HEK293 (cell line): ENCODE measurements at regions not wholly inside any gene's neighbourhood (a gene's known extent, or its start where the extent isn't known, plus 50 kb on each side); places are given as distances from the start of the nearest gene placed in this dataset.

Source experiments
- CTCF ChIA-PET: fragments of 350-600 bp; formaldehyde crosslinking; extraction: SDS; loops from one replicate; lab custom pipeline; 2021; ENCODE audit warnings: antibody characterized with exemption; lab: Yijun Ruan, JAX
- POLR2A ChIA-PET: fragments of 300-600 bp; formaldehyde crosslinking; extraction: SDS; loops from one replicate; lab custom pipeline; 2020; ENCODE audit warnings: antibody characterized with exemption, inconsistent platforms; lab: Yijun Ruan, JAX
- H3K27ac ChIP-seq: fragments of 200-500 bp; sonication (Bioruptor generic); 2 replicates; pipeline ENCODE4 v1.5.1; 2014; ENCODE audit warnings: low read depth, low read length, control low read depth, inconsistent platforms; ENCODE audit errors: extremely low read depth
- H3K36me3 ChIP-seq, 2 experiments: fragments of 200-500 bp in 1 of 2; sonication (Bioruptor generic) in 1 of 2; 1 replicate in 1 of 2; 2 replicates in 1 of 2; pipeline ENCODE4 v1.5.1; 2014 to 2017; ENCODE audit warnings: inconsistent platforms in 2 of 2, low read length in 2 of 2; ENCODE audit not compliant: control insufficient read depth in 2 of 2, insufficient read depth in 1 of 2
- H3K4me1 ChIP-seq: fragments of 200-500 bp; sonication (Bioruptor generic); 2 replicates; pipeline ENCODE4 v1.5.1; 2014; ENCODE audit warnings: mild to moderate bottlenecking, low read length, inconsistent platforms; ENCODE audit not compliant: control insufficient read depth, insufficient read depth
- H3K4me3 ChIP-seq: 2 replicates; pipeline ENCODE4 v1.5.1; 2011; ENCODE audit warnings: low read depth, mild to moderate bottlenecking, control low read depth, low read length, moderate library complexity
- H3K9me3 ChIP-seq: fragments of 200-500 bp; sonication (Bioruptor generic); 2 replicates; pipeline ENCODE4 v1.5.1; 2014; ENCODE audit warnings: low read depth, low read length, inconsistent platforms; ENCODE audit not compliant: control insufficient read depth, insufficient read depth
- HOXA7 ChIP-seq: sonication (generic); formaldehyde crosslinking; IDR thresholded peaks from 2 replicates; pipeline ENCODE4 v1.8.1; 2022; ENCODE audit warnings: missing genetic modification reagents, borderline replicate concordance
- HOXD13 ChIP-seq: sonication (generic); formaldehyde crosslinking; IDR thresholded peaks from 2 replicates; pipeline ENCODE4 v1.8.0; 2022; ENCODE audit warnings: missing genetic modification reagents, borderline replicate concordance
- KLF8 ChIP-seq: fragments of 450-650 bp; formaldehyde crosslinking; IDR thresholded peaks from 2 replicates; pipeline ENCODE4 v1.5.1; 2016; ENCODE audit warnings: missing biosample characterization, missing genetic modification characterization
- PRDM2 ChIP-seq: fragments of 450-650 bp; formaldehyde crosslinking; IDR thresholded peaks from 2 replicates; pipeline ENCODE4 v1.5.1; 2016; ENCODE audit warnings: missing biosample characterization, missing genetic modification characterization, borderline replicate concordance
- SCRT1 ChIP-seq: fragments of 450-650 bp; formaldehyde crosslinking; IDR thresholded peaks from 2 replicates; pipeline ENCODE4 v1.5.1; 2016; ENCODE audit warnings: missing biosample characterization, missing genetic modification characterization, borderline replicate concordance
- ZNF146 ChIP-seq: fragments of 450-650 bp; formaldehyde crosslinking; IDR thresholded peaks from 2 replicates; pipeline ENCODE4 v1.5.1; 2016; ENCODE audit warnings: missing biosample characterization, missing genetic modification characterization
- ZNF148 ChIP-seq: fragments of 450-650 bp; formaldehyde crosslinking; IDR thresholded peaks from 2 replicates; pipeline ENCODE4 v1.5.0; 2017; ENCODE audit warnings: missing biosample characterization, missing genetic modification characterization, borderline replicate concordance
- ZNF223 ChIP-seq: fragments of 450-650 bp; formaldehyde crosslinking; IDR thresholded peaks from 2 replicates; pipeline ENCODE4 v1.5.1; 2016; ENCODE audit warnings: missing biosample characterization, missing genetic modification characterization
- ZNF24 ChIP-seq: fragments of 450-650 bp; formaldehyde crosslinking; IDR thresholded peaks from 2 replicates; pipeline ENCODE4 v1.5.1; 2016; ENCODE audit warnings: missing biosample characterization, missing genetic modification characterization
- ZNF26 ChIP-seq: fragments of 450-650 bp; formaldehyde crosslinking; IDR thresholded peaks from 2 replicates; pipeline ENCODE4 v1.5.1; 2016; ENCODE audit warnings: missing biosample characterization, missing genetic modification characterization
- ZNF274 ChIP-seq, 2 experiments: fragments of 200-500 bp in 1 of 2; fragments of 450-650 bp in 1 of 2; sonication (Bioruptor generic) in 1 of 2; formaldehyde crosslinking in 1 of 2; IDR thresholded peaks; 2 replicates each; pipeline versions ENCODE4 v1.5.1 to v1.6.1; 2014 to 2016; ENCODE audit warnings: borderline replicate concordance in 1 of 2, inconsistent platforms in 1 of 2, low read length in 1 of 2, missing biosample characterization in 1 of 2, missing genetic modification characterization in 1 of 2
- ZNF449 ChIP-seq: fragments of 450-650 bp; formaldehyde crosslinking; IDR thresholded peaks from 2 replicates; pipeline ENCODE4 v1.5.1; 2017; ENCODE audit warnings: missing biosample characterization, mild to moderate bottlenecking, missing genetic modification characterization, moderate library complexity
- ZNF529 ChIP-seq: fragments of 450-650 bp; formaldehyde crosslinking; IDR thresholded peaks from 2 replicates; pipeline ENCODE4 v1.5.1; 2017; ENCODE audit warnings: missing genetic modification characterization, missing biosample characterization; ENCODE audit not compliant: insufficient replicate concordance
- ZNF76 ChIP-seq: fragments of 450-650 bp; formaldehyde crosslinking; IDR thresholded peaks from 2 replicates; pipeline ENCODE4; 2016; ENCODE audit warnings: low read depth, missing biosample characterization, missing genetic modification characterization, borderline replicate concordance
- ZSCAN30 ChIP-seq: fragments of 450-650 bp; IDR thresholded peaks from 2 replicates; pipeline ENCODE4 v1.5.1; 2018; ENCODE audit warnings: missing biosample characterization, mild to moderate bottlenecking, missing genetic modification characterization, moderate library complexity
- ZXDB ChIP-seq: fragments of 450-650 bp; formaldehyde crosslinking; IDR thresholded peaks from 2 replicates; pipeline ENCODE4 v1.5.1; 2016; ENCODE audit warnings: missing biosample characterization, missing genetic modification characterization
- TF ChIP-seq, protein P1 (sequence below): fragments of 450-650 bp; formaldehyde crosslinking; IDR thresholded peaks from 2 replicates; pipeline ENCODE4 v1.5.1; 2017; ENCODE audit warnings: missing biosample characterization, missing genetic modification characterization
- TF ChIP-seq, protein P2 (sequence below): fragments of 450-650 bp; formaldehyde crosslinking; IDR thresholded peaks from 2 replicates; pipeline ENCODE4; 2016; ENCODE audit warnings: missing biosample characterization, missing genetic modification characterization

GRCh38 chr1:170261669-170262068 is 115.9 kb downstream of the NTMT2 start:
- POLR2A ChIA-PET: no interaction called here
- CTCF ChIA-PET: no interaction called here

More at GRCh38 chr1:170261669-170262068, 115.9 kb downstream of the NTMT2 start:
- H3K4me3 ChIP-seq: no peak overlapping the region
- no peaks in the 10 kb centered on the region for H3K36me3 ChIP-seq
- H3K9me3 ChIP-seq: no peaks in the 10 kb centered on the region
- no peak overlapping the region for H3K27ac ChIP-seq
- no peaks in the 10 kb centered on the region for H3K4me1 ChIP-seq
- TF ChIP-seq ZNF223 (tag by site-specific recombination): no peak
- TF ChIP-seq HOXA7 (CRISPR knock-in tag): no peak
- TF ChIP-seq ZXDB (tag by site-specific recombination): no peak
- TF ChIP-seq, protein P1, sequence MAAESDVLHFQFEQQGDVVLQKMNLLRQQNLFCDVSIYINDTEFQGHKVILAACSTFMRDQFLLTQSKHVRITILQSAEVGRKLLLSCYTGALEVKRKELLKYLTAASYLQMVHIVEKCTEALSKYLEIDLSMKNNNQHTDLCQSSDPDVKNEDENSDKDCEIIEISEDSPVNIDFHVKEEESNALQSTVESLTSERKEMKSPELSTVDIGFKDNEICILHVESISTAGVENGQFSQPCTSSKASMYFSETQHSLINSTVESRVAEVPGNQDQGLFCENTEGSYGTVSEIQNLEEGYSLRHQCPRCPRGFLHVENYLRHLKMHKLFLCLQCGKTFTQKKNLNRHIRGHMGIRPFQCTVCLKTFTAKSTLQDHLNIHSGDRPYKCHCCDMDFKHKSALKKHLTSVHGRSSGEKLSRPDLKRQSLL: no peak
- TF ChIP-seq PRDM2: no peak
- TF ChIP-seq KLF8: no peak
- TF ChIP-seq ZNF529: no peak
- no peak for TF ChIP-seq HOXD13
- TF ChIP-seq SCRT1 (tag by site-specific recombination): no peak
- no peak for TF ChIP-seq ZNF76 (tag by site-specific recombination)
- TF ChIP-seq ZSCAN30: no peak
- no peak for TF ChIP-seq ZNF148 (tag by site-specific recombination)
- TF ChIP-seq, protein P2, sequence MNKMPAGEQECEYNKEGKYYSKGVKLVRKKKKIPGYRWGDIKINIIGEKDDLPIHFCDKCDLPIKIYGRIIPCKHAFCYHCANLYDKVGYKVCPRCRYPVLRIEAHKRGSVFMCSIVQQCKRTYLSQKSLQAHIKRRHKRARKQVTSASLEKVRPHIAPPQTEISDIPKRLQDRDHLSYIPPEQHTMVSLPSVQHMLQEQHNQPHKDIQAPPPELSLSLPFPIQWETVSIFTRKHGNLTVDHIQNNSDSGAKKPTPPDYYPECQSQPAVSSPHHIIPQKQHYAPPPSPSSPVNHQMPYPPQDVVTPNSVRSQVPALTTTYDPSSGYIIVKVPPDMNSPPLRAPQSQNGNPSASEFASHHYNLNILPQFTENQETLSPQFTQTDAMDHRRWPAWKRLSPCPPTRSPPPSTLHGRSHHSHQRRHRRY (tag by site-specific recombination): no peak
- TF ChIP-seq ZNF449: no peak
- no peak for TF ChIP-seq ZNF24 (tag by site-specific recombination)
- no peak for TF ChIP-seq ZNF274 (IDR thresholded peaks at IDR 0.05; ENCODE audit: low read length)
- TF ChIP-seq ZNF274 (tag by site-specific recombination; IDR thresholded peaks at IDR 0.05; ENCODE audit: borderline replicate concordance): no peak
- no peak for TF ChIP-seq ZNF146
- no peak for TF ChIP-seq ZNF26 (tag by site-specific recombination)
